B cell (primary cell): ENCODE measurements at regions not wholly inside any gene's neighbourhood (a gene's known extent, or its start where the extent isn't known, plus 50 kb on each side); places are given as distances from the start of the nearest gene placed in this dataset.

Experiments
- ATAC-seq: fragments of 200-7000 bp; cut with Tn5 transposase; one replicate; pipeline ENCODE4 v1.10.0; 2021; ENCODE audit warnings: low read depth, mild to moderate bottlenecking, moderate number of reproducible peaks, moderate library complexity
- CTCF ChIA-PET: fragments of 350-600 bp; sonication (Branson Sonifier 250); formaldehyde crosslinking; loops from one replicate; lab custom pipeline; 2021; ENCODE audit warnings: antibody characterized with exemption, inconsistent platforms; lab: Charles Lee
- POLR2A ChIA-PET: fragments of 350-600 bp; sonication (Branson Sonifier 250); formaldehyde crosslinking; loops from one replicate; lab custom pipeline; 2021; ENCODE audit warnings: antibody characterized with exemption; lab: Charles Lee
- DNase-seq: peaks from one replicate; pipeline ENCODE4 v3.0.0; 2013
- H2AFZ ChIP-seq: 2 replicates; pipeline ENCODE4 v1.6.1; 2012; ENCODE audit warnings: mild to moderate bottlenecking, low read depth, low read length; ENCODE audit not compliant: insufficient read depth, poor library complexity, severe bottlenecking
- H3K27ac ChIP-seq, 2 donors: 1 replicate in 1 of 2; 2 replicates in 1 of 2; pipeline ENCODE4 v1.5.1; 2012 to 2013; ENCODE audit warnings: low read length in 2 of 2, mild to moderate bottlenecking in 2 of 2, moderate library complexity in 1 of 2
- H3K27me3 ChIP-seq, 4 experiments: fragments of 200-600 bp in 1 of 4; sonication (generic) in 1 of 4; replicated peaks in 1 of 4; 1 replicate in 2 of 4; 2 replicates in 2 of 4; pipeline versions ENCODE4 v1.6.1 to v1.7.0; 2013 to 2016; ENCODE audit warnings: low read length in 3 of 4, mild to moderate bottlenecking in 2 of 4, mixed read lengths in 1 of 4, moderate library complexity in 1 of 4; ENCODE audit not compliant: insufficient read depth in 4 of 4, control insufficient read depth in 3 of 4; ENCODE audit errors: control extremely low read depth in 1 of 4
- H3K36me3 ChIP-seq, 2 experiments: replicated peaks in 1 of 2; 1 replicate in 1 of 2; 2 replicates in 1 of 2; pipeline versions ENCODE4 v1.6.1 to v1.7.1; 2013; ENCODE audit warnings: low read length in 1 of 2; ENCODE audit not compliant: insufficient read depth in 2 of 2, control insufficient read depth in 1 of 2; ENCODE audit errors: control extremely low read depth in 1 of 2, extremely low read depth in 1 of 2
- H3K4me1 ChIP-seq, 2 donors: fragments of 200-600 bp in 1 of 2; sonication (generic) in 1 of 2; 1 replicate in 1 of 2; 2 replicates in 1 of 2; pipeline versions ENCODE4 v1.5.1 to v1.6.1; 2013 to 2017; ENCODE audit warnings: low read length in 2 of 2; ENCODE audit not compliant: control insufficient read depth in 2 of 2, insufficient read depth in 2 of 2
- H3K4me2 ChIP-seq: replicated peaks from 2 replicates; pipeline ENCODE3; 2012; ENCODE audit warnings: mild to moderate bottlenecking, low read depth, low read length; ENCODE audit not compliant: poor library complexity, severe bottlenecking
- H3K4me3 ChIP-seq, 5 experiments: fragments of 200-600 bp in 1 of 5; sonication (generic) in 1 of 5; 1 replicate in 3 of 5; 2 replicates in 2 of 5; pipeline versions ENCODE4 v1.5.1 to v1.7.0; 2011 to 2016; ENCODE audit warnings: low read length in 4 of 5, mild to moderate bottlenecking in 4 of 5, low read depth in 2 of 5, control low read depth in 1 of 5, moderate library complexity in 1 of 5; ENCODE audit not compliant: insufficient read depth in 1 of 5; ENCODE audit errors: control extremely low read depth in 1 of 5, extremely low read depth in 1 of 5
- H3K79me2 ChIP-seq: fragments of 200-600 bp; sonication (generic); one replicate; pipeline ENCODE4 v1.6.0; 2016; ENCODE audit warnings: low read length; ENCODE audit not compliant: control insufficient read depth, insufficient read depth
- H3K9ac ChIP-seq: fragments of 200-600 bp; sonication (generic); 2 replicates; pipeline ENCODE4 v1.6.1; 2017; ENCODE audit warnings: mild to moderate bottlenecking, low read length, moderate library complexity
- H3K9me3 ChIP-seq, 3 donors: one replicate each; pipeline versions ENCODE4 v1.6.1 to v1.7.1; 2013; ENCODE audit warnings: low read length in 2 of 3; ENCODE audit not compliant: control insufficient read depth in 2 of 3, insufficient read depth in 1 of 3; ENCODE audit errors: control extremely low read depth in 1 of 3
- H4K20me1 ChIP-seq: 2 replicates; pipeline ENCODE4 v1.6.0; 2012; ENCODE audit warnings: mild to moderate bottlenecking, low read length; ENCODE audit not compliant: insufficient read depth, control insufficient read depth, poor library complexity, severe bottlenecking
- H3K27ac Mint-ChIP-seq: one replicate; pipeline ENCODE4 v1.8.0; 2021; ENCODE audit warnings: mixed read lengths
- H3K27me3 Mint-ChIP-seq: one replicate; pipeline ENCODE4 v1.8.0; 2021; ENCODE audit warnings: mixed read lengths
- H3K4me1 Mint-ChIP-seq: one replicate; pipeline ENCODE4 v1.8.0; 2021; ENCODE audit warnings: mixed read lengths
- H3K4me3 Mint-ChIP-seq: one replicate; pipeline ENCODE4 v1.8.0; 2021; ENCODE audit warnings: mixed read lengths
- H3K9me3 Mint-ChIP-seq: one replicate; pipeline ENCODE4 v1.8.0; 2022; ENCODE audit warnings: mixed read lengths; ENCODE audit not compliant: insufficient read depth
- CTCF ChIP-seq: fragments of 200-600 bp; IDR thresholded peaks from one replicate; pipeline ENCODE4 v1.8.0; 2022; ENCODE audit warnings: antibody characterized with exemption, mild to moderate bottlenecking
- EZH2 ChIP-seq: IDR thresholded peaks from 2 replicates; pipeline ENCODE4 v1.6.1; 2012; ENCODE audit warnings: borderline replicate concordance, low read depth, mild to moderate bottlenecking, moderate library complexity, low read length; ENCODE audit not compliant: insufficient read depth, poor library complexity, severe bottlenecking
- whole genome bisulfite sequencing: methylation state at CpG from one replicate; pipeline ENCODE4 v1.1.5; 2013; ENCODE audit warnings: missing lambda C conversion rate; ENCODE audit not compliant: insufficient coverage; 5-methylcytosine and 5-hydroxymethylcytosine counted together
- intact Hi-C: fragments of 100-400 bp; cut with micrococcal nuclease; formaldehyde crosslinking; loops from one replicate; pipeline ENCODE4 v1.10.0; 2022

- ChIA-PET POLR2A (no interaction called here), CTCF (no interaction called here)
- intact Hi-C loops, result no loop called here
- Histone ChIP-seq H4K20me1 (no peaks in the 10 kb centered on the region), H3K9me3 (peaks cover 0 to 2% (median 0%) of the 10 kb centered on the region in 3 donors), H3K4me2 (no peak overlapping the region), H3K27ac (no peak overlapping the region), H3K79me2 (no peaks in the 10 kb centered on the region), H2AFZ (no peak overlapping the region), H3K4me3 (no peak overlapping the region), H3K27me3 (no peaks in the 10 kb centered on the region), H3K36me3 (no peaks in the 10 kb centered on the region), H3K4me1 (no peaks in the 10 kb centered on the region), H3K9ac (no peak overlapping the region)
- H3K27me3 Mint-ChIP-seq, result no peaks in the 10 kb centered on the region
- no peak for DNase-seq
- ATAC-seq, result no peak
- H3K27ac Mint-ChIP-seq, result no peak overlapping the region
- WGBS, result no CpG with 5 or more reads among the region's 1 CpG
- TF ChIP-seq EZH2, result no peak
- TF ChIP-seq CTCF, result no peak
- H3K9me3 Mint-ChIP-seq, result peaks cover 5% of the 10 kb centered on the region
- no peaks in the 10 kb centered on the region for H3K4me1 Mint-ChIP-seq
- H3K4me3 Mint-ChIP-seq, result no peak overlapping the region
Measured at GRCh38 chr12:78579846-78580245, 284.7 kb upstream of the SYT1 start.

DNA sequence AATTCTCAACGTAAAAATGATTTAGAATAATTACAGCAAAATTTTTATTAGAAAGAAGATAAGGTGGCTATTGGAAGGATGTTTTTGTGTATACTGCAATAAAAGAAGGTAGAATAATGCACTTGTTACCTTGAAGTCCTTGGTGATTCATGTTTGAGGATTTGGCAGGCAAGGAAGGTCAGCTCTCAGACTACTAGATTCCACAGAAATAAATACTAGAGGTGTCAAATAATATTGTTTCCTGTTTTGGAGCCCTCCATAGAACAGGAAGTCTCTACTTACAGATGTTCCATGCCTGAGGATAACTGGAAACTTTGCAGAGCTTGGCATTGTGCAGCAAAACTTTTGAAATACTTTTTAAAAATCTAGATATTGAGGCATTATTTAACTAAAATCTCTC is 284.3 kb upstream of the SYT1 start:
- no peak overlapping the region for H3K4me3 ChIP-seq
- DNase-seq (no peak), ATAC-seq (no peak)
- no peak overlapping the region for H2AFZ ChIP-seq
- Mint-ChIP-seq H3K4me3 (no peak overlapping the region), H3K27me3 (no peaks in the 10 kb centered on the region), H3K27ac (no peak overlapping the region), H3K4me1 (no peaks in the 10 kb centered on the region), H3K9me3 (peaks cover 5% of the 10 kb centered on the region)
- no peaks in the 10 kb centered on the region for H3K36me3 ChIP-seq
- no peaks in the 10 kb centered on the region for H3K79me2 ChIP-seq
- no peak overlapping the region for H3K4me2 ChIP-seq
- no peak overlapping the region for H3K27ac ChIP-seq
- ChIA-PET CTCF (no interaction called here), POLR2A (no interaction called here)
- H3K9ac ChIP-seq, result no peak overlapping the region
- no CpG with 5 or more reads among the region's 1 CpG for WGBS
- TF ChIP-seq CTCF, result no peak
- no peak for TF ChIP-seq EZH2
- no peaks in the 10 kb centered on the region for H4K20me1 ChIP-seq
- no peaks in the 10 kb centered on the region for H3K27me3 ChIP-seq
- no peaks in the 10 kb centered on the region for H3K4me1 ChIP-seq
- intact Hi-C loops, result no loop called here
- peaks cover 0 to 3% (median 0%) of the 10 kb centered on the region in 3 donors for H3K9me3 ChIP-seq
